Hindlimb muscle (tissue), 1 donor: ENCODE measurements at regions not wholly inside any gene's neighbourhood (a gene's known extent, or its start where the extent isn't known, plus 50 kb on each side); places are given as distances from the start of the nearest gene placed in this dataset.
A peak's percentile ranks its signal among the peaks of the same experiment; 100 is the strongest.

ENCODE experiments used
- DNase-seq: peaks from one replicate; pipeline ENCODE4 v3.0.0-alpha.2; 2013

DNA sequence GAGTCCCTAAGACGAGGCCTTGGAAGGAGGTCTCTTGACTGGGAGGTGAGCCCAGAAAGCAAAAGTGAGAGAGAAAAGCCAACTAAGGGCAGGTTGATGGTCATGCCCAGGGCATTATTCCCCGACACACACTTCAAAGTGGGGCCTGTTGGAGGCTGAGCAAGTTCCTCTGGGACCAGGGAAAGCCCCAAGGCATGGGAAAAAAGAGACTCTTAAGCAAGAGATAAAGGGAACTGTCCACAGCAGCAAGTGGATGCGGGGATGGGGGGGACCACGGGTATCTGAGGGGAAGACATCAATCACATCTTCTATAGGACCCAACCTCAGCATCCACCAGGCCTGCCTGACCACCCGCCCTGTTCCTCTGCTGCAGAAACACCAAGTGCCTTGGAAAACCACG is 119.9 kb upstream of the MAFB start:
- DNase-seq: no peak

DNA sequence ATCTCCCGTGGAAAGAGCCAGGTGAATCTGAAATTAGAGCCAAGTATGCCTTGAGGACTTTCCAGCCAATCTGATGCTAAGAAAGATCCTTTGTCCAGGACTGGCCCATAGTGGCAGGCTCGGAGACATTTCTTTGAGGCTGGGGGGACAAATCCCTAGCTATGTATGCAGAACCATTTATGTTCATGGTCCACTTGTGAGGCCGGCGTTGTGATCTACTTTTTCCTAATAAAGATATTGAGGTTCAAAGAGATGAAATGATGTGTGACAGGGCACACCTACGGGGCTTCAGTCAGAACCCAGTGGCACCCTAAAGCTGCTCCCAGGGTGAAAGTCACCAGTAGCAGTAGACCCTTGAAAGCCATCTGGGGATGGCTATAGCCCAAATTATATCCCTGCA is 120.3 kb upstream of the MAFB start:
- DNase-seq: no peak

DNA sequence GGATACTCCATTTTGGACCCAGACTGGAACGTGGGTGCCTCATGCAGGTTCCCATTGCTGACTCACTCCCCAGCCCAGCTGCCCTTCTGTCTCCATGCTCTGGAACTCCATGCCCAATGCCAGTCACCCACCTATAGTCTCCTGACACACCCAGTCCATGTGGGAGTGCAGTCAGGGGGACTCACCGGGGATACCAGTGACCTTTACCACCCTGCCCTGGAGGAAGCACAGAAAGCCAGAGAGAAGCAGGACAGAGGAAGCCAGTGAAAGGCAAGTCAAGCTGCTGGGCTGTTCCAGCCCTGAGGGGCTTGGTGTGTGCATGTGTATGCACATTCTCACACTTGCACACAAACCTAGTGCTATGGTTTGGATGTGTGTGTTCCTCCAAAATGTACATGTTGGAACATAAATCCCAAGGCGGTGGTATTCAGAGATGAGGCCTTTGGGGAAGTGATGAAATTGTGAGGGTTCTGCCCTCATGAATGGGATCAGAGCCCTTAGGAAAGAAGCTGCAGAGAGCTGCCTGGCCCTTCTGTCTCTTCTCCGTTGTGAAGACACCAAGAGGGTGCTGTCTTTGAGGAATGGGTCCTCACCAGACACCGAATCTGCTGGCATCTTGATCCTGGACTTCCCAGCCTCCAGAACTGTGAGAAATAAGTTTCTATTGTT is 121.4 kb upstream of the MAFB start:
- DNase-seq: no peak

DNA sequence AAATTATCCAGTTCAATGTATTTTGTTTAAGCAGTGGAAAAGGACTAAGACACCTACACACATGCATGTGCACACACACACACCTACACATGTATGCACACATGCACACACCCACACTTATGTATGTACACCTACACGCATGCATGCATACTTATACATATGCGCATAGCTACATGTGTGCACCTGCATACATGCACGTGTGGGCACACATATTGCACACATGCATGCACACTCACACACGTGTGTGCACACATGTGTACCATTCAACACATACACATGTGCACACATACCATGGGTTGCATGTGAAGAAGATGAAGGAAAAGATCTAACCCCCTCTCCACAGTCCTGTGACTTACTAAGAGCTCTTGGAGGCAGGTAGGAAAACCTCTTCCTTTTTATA is 122.0 kb upstream of the MAFB start:
- DNase-seq: no peak

DNA sequence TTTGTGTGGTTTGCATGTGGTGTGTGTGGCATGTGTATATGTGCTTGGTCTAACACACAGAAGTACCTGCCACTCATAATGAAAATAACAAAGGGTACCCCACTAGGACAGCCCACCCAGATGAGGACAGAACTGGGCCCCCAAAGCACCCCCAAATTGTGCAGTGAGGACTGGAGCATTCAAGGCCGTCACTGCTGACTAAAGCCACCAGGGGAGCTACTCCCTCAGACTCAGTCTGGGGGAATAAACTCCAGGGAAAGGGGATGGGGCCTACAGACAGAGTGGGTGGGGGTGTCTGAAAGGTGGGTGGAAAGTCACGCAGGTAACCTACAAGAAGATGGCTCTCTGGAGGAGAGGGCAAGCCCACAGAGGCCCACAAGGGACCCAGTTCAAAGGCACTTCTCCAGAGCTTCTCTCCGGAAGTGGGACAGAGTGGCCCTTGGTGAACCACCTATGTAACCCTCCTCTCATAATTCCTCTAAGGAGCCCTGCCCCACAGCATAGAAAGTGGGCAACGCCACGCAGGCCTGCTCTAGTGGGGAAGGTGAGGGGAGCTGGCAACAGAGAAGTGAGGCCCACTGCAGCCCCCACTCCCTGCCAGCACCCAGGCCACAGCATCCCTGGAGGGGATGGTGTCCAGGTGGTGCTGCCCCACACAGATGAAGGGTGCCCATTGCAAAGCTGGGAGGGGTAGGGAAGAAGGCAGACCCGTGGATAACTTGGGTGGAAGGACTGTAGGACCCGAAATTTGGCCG is 122.8 kb upstream of the MAFB start:
- DNase-seq: no peak

DNA sequence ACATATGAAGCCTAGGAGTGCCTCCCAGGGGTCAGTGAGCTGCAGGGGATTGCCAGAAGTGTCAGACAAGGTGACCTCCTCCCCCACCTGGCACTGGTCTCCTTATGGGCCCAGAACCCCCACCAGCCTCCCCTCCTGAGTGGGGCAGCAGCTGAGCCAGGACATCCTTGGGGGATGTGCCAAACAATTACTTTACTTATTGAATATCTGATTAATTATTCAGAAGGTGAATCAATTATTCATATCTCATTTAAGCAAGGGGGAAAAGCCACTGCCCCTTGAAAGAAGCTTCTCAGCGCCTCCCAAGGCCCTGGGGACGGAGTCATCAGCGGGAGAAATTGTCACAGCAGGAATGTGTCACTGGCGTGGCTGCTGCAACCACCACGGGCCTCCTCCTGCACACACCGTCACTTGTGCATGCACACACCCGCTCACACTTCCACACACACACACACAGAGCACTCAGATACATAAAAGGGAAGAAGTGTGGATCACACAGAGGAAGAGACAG is 123.4 kb upstream of the MAFB start:
- DNase-seq: no peak

DNA sequence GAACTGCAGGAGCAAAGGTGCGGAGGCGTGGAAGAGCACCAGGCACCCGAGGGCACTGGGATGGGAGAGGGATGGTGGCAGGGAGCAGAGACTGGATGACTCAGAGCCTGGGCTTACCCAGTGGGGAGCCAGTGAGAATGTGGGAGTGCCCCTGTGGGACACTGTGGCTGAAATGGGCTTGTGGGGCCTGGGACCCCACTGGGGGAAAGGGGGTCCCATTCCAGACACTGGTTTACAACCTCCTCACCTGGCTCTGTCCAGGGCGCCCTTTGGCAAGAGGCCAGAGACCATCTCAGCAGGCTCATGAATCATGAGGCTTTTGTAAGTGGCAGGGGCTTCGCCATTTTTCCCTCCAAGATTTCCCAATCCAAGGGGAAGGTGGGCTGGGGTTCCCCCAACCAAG is 124.0 kb upstream of the MAFB start:
- DNase-seq: no peak

DNA sequence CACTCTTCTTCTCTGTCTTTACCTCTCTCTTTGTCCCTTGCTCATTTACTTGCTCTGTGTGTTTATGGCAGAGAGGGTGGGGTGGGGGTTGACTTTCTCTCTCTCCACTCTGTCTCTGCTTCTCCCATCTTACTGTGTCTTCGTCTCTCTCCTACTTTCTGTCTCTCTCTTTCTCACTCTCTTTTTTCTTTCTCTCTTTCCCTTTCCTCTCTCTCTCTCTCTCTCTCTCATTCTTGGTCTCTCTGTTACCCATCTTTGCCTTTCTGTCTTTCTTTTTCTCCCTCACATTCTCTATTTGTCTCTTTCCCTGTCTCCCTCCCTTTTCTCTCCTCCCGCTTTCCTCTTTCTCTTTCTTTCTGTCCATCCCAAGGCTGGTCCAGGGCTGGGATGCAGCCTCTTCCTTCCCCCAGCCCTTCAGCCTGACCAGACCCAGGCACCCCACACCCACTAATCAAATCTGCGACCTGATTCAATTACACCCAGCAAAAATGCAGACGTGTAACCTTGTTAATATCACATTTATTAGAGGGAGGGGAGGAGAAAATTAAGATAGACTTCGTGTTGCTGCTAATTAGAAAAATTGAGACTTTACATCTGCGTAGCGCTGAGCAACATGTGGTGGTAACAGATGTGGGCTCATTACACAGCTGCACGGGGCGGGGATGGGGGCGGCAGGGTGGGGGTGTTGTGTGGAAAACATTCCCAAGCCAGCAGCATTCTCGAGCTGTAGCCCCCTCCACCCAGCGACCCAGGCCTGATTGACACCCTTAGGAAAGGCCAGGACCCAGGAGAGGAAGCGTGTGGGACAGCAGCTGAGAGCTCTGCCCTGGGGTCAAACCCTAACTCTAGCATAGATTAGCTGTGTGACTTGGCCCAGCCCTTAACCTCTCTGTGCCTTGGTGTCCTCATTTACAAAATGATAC is 124.9 kb upstream of the MAFB start:
- no peak for DNase-seq

DNA sequence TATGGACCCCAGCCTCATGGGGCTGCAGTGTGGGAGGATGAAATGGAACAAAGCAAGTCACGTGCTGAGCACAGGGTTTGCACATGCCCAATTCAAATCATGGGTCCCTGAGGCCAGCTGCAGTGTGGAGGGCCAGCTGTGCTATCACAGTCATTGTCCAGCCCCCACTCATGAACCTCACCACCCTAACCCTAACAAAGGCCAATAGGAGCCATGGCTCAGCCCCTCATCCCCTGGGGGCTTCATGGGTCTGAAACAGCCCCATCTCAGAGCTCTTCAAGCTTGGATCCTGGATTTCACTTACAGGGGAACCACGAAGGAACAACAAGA is 125.6 kb upstream of the MAFB start:
- no peak for DNase-seq

DNA sequence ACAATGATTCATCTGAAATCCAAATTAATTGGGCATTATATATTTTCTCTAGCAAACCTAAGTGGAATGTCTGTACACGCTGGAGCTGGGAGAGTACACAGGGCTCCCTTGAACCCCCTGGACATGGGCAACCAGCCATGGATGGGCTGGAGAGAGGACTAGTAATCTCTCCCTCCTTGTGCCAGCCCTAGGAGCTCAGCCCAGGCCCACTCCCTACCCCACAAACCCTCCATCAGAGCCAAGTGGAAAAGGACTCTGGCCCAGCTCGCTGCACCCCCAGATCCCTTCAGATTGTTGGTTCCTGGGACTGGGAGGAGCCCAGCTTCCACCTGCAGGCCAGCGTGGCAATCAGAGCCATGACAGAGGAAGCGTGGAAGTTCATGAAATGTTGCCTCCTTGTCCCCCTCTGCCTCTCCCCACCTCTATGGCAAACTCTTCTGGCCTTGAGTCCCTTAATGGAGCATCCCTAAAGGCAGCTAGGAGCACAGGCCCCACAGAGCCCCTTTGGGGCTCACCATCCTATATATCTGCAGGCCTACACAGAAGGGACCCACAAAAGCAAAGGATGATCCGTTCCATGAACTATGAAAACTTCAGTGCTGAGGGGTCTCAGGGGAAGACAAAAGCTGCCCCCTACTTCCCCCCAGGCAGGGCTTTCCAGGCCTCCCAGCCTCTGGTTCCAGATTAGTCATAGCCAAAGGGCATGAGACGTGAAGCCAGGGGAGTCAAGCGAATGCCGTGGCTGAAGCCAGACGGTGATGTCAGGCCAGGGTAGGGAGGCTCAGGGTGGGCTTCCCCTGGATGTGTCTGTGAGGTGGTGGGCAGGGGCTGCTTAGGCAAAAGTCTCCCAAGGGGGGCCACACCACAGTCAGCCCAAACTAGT is 126.4 kb upstream of the MAFB start:
- no peak for DNase-seq

DNA sequence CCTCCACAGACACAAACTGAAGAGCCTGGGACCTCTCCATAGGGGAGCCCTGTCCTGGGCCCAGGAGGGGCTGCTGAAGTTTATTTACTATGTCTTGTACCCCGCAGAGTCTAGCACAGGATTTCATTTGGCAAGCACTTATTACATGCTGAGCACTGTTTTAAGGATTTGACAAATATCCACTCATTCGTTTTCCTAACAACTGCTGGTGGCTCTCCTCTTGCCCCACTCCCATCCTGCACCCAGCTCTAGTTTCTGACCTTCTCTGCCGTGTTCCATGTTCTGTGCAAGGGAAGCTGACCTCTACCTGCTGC is 127.0 kb upstream of the MAFB start:
- DNase-seq: no peak

DNA sequence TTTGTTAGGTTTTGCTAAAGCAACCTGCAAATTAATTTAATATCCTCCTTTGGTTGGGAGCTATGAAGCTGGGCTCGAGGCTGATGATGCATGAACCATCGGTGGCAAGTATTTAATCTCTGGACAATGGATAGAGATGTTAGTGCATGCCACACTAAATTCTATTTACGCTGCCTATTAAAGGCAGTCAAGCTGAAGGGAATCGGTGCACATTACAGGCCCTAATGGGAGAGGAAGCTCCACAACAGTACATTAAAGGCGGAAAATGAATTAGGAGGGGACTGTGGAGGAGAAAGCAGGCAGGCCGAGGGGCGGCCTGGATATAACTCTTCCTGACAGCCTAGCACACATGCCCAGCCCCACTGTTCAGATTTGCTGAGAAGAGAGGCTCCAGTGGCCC is 132.4 kb upstream of the MAFB start:
- DNase-seq: no peak

DNA sequence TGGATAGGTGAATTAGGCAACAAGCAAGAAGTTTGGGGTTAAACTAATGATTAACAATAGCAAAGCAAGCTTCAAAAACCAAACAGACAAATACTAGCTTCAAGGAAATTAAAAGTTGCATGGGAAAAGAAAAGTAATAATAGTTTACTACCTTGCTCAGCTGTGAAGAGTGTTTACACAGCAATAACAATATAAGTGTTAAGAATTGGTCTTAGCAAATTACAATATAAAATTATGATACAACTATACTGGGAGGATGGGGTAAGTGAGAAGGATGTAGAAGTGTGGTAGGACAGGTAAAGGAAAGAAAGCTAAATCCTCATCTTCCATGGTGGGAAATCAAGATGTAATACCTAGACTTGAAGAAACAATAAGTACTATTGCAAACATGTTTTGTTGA is 137.7 kb upstream of the MAFB start:
- DNase-seq: no peak

DNA sequence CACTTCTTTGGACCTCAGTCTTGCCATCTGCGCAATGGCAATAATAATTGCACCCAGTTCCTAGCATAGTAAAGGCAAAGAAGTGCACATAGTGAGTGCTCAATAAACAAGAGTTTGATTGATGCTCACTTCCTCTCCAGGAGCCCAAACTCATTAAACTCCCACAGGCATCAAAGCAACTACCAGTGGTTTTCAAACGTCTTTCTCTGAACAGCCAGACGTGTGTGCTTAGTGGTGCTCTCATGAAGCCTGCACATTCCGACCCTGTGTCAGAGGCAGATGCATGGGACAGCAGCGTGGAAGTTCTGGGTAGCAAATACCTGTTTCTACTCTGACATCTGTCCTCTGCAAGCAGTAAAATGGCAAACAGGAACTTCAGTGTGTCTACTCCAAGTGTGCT is 146.3 kb upstream of the MAFB start:
- DNase-seq: no peak

DNA sequence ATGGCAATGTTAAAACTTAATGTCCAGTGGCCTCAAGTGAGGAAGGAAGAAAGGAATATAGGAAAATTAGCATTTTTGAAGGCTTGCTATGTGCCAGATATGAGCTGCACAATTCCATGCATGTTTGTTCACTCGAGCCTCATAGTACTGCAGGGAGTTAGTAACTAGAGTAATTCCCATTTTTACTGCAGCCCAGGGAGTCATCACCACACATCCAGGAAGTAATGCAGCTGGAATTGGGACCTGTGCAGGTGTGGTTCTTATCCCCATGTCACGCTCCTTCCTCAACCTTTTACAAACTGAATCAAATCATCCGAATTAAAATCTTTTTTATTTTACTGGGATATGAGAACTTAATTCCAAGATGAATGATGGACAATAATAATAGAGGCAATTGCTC is 149.5 kb upstream of the MAFB start:
- DNase-seq: no peak

DNA sequence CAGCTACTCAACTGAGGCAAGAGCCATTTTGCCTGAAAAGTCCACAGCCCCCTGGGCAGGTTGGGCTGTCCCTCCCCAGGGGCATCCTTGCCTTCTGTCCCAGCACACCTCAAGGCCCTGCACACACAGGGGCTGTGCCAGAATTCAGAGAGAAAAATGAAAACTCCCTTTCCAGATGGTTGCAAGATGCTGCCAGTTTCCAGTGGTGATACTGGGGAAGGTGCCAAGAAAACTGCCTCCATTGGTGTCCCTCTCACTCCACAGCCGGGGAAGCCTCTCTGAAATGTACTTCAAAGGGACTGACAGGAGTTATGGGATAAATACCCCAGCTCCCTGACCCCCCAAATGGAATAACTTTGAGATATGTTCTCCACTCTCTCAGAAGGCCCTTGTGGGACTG is 154.2 kb upstream of the MAFB start:
- DNase-seq: peak; percentile 27

DNA sequence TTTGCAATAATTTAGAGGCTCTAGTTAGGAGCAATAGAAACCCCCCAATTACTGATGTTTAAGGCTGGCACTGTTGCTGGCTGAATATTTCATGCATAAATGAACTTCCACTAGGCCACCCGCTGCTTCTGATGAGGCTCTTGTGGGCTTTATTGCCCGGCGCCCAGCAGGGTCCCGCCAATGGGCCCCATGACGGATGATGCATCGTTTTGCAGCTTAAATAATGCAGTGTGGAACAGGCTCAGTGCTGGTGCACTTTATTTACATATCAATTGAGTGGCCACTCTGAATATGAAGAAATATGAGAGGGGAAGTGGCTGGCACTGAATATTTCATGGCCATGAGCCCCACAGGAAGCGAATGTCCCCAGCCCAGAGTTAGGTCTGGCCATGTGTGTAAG is 155.3 kb upstream of the MAFB start:
- no peak for DNase-seq

DNA sequence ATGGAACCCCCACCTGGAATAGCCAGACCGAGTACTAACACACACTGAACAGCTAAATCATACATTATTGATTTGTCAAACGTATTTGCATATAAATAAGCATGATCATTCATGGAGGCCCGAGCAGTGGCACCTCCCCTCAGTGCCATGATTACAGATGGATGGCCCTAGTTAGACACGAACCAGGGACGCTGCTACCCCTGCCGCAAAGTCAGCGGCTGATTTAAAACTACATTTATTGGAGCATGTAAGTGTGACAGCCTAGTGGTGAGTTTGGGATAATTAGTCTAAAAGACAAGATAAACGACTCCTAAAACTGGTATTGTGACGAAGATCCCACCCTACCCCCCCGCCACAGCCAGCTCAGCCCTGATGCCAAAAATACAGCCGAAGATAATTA is 159.1 kb upstream of the MAFB start:
- DNase-seq: no peak

DNA sequence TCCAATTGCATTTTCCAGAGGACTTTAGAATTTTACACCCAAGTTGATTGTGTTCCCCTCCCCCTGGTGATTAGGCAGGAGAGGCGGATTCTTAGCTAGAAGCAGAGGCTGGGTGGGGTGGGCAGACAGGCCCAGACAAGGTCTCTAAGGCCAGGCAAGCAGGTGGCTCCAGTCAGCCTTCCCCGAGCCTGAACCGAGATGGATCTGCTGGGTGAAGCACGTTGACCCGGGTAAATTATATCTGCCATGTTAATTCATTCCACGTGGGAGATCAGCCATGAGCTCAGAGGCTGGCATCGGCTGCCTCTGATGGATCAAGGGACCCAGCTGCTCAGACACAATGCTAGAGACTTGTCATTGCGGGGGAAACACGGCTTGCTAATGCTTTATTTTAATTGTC is 159.5 kb upstream of the MAFB start:
- no peak for DNase-seq

DNA sequence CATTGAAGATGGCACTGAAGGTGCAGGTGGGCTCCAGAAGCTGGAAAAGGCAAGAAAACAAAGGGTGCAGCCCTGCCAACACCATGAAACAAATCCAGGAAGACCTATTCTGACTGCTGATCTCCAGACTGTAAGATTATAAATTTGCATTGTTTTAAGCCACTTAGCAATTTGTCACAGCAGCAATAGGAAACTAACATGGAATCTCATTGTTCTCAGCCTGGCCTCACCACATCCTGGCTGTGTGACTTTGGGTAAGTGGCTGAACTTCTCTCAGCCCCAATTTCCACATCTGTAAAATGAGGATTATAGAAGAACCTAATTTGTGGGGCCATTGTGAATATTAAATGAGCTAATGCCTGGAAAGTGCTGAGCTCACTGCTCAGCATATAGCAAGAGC is 160.4 kb upstream of the MAFB start:
- no peak for DNase-seq

DNA sequence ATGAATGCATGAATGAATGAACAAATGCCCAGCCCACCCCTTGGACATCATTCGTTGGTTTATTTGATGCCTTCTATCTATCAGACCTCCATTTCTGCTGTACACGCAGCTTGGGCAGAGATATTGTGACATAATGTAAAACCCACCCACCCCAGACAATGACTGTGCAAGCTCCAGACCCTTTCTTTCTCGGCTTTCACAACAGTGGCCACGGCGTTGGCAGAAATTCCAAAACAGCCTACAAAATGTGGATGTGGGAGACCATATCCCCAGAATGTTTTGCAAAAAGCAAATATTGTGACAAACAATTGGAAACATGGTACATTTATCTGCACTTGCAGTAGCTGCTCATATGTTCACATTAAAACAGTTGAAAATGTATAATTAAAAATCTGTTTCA is 162.0 kb upstream of the MAFB start:
- DNase-seq: no peak

DNA sequence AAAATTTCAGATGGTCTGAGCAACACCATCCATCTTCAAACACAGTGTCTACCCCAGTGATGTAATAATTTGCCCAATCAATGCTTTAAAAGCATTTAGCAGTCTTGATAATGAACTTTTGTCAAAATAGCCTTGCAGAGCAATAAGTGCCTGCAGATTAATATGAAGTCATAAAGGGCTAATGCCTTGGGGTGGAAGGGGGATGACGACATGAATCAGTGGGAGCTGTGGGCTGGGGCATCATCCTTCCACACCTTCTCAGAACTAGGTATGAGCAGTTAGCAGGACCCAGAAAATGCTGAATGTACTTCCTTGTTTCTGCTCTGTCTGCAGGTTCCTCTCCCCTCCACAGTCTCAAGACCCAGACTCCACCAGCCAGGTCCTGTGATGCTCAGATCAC is 166.2 kb upstream of the MAFB start:
- DNase-seq: no peak

DNA sequence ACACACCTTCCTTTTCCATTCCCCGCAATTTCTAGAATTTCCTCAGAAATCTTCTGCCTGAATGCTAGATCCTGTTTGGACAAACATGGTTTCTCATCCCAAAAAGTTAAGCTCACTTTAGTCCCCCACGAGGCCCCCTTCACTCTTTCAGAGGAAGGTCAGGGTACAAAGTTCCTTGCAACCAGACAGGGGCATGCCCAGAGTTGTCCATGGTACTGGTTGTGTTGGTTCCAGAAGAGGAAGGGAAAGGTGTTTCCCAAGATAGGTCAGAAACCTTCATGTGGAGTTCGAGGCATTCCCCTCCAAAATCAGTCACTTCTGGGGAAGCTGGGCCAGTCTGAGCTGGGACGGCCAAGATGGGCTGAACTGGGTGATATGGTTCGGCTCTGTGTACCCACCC is 167.6 kb upstream of the MAFB start:
- no peak for DNase-seq
